ENCODE measurements at regions not wholly inside any gene's neighbourhood (a gene's known extent, or its start where the extent isn't known, plus 50 kb on each side); places are given as distances from the start of the nearest gene placed in this dataset.

DNA sequence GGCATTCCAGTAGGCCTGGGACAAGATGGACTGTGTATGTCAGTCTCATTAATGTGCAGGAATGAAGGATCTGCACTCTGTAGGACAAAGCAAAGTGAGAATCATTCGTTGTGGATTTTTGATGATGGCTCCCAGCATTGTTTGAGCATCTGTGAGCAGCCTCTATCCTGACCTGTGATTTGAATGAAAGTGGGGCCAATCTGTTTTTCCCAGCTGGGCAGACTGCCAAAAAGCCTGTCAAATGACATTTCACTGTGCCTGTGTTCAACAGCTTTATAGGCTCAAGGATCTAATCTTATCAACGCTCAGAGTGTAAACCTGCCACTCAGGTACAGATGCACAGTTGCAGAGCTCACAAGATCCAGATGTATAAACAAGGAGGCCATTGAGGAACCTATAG lies 86.7 kb upstream of the SYNDIG1 start:
- TF ChIP-seq EP300 (IDR thresholded peaks at IDR 0.05), result no peak
- no peak for TF ChIP-seq POLR2A (IDR thresholded peaks at IDR 0.05)
- TF ChIP-seq, protein P1, sequence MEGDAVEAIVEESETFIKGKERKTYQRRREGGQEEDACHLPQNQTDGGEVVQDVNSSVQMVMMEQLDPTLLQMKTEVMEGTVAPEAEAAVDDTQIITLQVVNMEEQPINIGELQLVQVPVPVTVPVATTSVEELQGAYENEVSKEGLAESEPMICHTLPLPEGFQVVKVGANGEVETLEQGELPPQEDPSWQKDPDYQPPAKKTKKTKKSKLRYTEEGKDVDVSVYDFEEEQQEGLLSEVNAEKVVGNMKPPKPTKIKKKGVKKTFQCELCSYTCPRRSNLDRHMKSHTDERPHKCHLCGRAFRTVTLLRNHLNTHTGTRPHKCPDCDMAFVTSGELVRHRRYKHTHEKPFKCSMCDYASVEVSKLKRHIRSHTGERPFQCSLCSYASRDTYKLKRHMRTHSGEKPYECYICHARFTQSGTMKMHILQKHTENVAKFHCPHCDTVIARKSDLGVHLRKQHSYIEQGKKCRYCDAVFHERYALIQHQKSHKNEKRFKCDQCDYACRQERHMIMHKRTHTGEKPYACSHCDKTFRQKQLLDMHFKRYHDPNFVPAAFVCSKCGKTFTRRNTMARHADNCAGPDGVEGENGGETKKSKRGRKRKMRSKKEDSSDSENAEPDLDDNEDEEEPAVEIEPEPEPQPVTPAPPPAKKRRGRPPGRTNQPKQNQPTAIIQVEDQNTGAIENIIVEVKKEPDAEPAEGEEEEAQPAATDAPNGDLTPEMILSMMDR (IDR thresholded peaks at IDR 0.05), result no peak

Data from tibial nerve (tissue), 4 donors.